ENCODE measurements at regions not wholly inside any gene's neighbourhood (a gene's known extent, or its start where the extent isn't known, plus 50 kb on each side); places are given as distances from the start of the nearest gene placed in this dataset.

DNA sequence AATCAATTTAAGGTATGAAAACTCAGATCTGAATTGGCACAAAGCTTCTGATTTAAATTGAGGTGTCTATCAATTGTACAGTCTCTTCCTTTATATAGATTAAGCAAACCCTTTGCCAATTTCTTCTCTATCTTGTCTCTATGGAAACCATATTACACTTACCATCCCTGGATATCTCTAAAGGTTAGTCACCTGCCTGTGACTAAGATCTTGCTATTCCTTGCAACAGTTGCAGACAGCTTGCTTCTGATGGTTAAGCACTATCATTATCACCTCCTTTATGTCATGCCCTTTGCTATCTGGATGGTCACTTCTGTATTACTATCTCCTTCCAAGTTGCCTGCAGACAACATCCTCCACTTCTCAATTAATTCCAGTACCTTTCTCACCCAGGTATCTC, 998.6 kb upstream of the B3GALT2 start:
- DNase-seq = no peak

DNA sequence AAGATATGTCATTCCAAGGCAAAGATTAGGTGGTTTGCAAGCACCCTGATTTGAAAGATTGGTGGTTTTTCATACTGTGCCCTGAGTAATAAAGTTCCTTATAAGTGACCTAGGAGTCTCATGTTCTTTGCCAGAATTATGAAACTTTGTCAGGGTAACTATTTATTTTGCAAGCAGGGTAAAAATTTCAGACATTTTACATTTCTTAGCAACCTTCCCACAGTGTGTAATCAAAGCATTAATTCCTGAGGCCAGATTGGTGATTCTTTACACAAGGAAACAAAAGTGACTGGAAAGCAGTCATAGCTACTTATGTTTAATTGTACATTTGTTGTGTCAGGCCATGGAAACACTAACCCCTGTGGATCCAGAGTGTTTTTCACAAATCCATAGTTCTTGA, 998.0 kb upstream of the B3GALT2 start:
- no peak for DNase-seq

DNA sequence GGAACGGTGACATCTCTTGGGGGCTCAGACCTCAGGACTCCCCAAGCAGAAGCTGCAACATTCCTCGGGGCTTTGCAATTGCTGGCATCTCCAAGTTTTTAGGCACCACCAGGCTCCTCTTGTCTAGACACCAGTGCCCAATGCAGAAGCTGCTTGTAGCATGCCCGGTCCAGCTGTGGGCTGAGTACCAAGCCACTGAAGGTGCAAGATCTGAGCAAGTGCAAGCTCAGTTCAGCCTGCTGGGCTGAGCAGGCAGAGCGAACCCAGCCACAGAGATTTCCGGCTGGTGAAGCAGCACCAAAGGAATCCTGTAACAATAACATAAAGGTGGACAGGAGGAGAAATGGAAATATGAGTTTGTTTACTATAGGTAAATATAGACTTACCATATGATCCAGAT, 995.4 kb upstream of the B3GALT2 start:
- no peak for DNase-seq

DNA sequence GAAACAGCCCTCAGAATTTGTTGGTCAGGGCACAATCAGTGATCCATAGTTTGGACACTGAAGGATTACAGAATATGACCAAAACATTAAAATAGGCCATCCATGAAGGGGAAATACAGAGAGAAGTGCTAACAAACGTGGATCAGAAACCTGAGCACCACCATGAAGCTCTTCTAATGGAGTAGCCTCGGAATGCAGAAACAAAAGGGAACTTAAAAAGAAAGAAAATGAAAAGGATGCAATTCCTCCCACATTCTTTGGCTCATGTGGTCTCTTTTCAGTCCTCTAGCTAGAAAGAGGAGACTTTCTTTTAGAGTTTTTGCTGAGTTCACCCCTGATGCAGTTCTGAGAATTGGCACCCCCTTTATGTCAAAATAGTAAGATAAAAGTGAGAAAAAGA, 989.8 kb upstream of the B3GALT2 start:
- DNase-seq = no peak

DNA sequence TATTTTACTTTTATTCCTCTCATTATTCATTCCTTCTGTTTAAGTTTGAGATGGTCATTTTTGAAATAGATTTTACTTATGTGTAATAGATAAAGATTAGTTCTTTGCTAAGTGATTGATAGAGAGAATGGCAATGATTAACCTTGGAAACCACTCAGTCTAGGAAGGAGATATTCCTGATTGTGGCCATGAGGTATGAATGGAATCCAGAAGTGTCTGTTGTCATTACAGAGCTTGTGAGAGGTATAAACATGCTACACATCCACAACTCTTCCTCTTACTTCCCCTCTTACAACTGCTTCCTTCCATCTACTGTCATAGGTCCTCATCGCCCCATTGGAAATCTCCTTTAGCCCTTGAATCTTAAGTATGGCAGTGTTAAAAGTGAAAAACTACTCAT, 988.8 kb upstream of the B3GALT2 start:
- DNase-seq = no peak

DNA sequence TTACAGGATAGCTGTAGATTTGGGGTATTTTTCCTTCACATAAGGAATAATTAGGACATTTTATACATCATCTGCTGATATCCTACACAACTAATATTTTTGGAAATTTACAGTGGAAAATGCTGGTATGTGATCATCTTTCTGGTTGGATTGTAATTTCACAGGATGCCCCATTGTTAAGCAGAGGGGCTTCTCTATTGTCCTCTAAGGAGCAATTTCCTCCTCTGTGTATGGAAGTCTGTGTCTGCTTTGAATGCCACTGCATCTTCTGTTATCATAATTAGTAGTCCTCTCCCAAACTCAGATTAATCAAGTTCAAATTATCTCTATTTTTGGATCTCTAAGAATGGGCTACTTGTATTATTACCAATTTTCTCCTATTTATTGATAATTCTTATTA, 988.1 kb upstream of the B3GALT2 start:
- DNase-seq = no peak

DNA sequence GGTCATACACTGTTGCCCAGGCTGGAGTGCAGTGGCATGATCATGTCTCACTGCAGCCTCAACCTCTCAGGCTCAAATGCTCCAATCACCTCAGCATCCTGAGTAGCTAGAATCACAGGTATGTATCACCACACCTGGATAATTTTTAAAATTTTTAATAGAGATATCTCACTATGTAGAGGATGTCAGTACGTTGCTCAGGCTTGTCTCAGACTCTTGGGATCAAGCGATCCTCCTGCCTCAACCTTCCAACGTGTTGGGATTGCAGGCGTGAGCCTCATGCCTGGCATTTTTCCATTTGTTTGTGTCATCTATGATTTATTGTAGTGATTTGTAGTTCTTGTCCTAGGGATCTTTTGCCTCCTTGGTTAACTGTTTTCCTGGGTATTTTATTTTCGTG, 985.2 kb upstream of the B3GALT2 start:
- DNase-seq = no peak

DNA sequence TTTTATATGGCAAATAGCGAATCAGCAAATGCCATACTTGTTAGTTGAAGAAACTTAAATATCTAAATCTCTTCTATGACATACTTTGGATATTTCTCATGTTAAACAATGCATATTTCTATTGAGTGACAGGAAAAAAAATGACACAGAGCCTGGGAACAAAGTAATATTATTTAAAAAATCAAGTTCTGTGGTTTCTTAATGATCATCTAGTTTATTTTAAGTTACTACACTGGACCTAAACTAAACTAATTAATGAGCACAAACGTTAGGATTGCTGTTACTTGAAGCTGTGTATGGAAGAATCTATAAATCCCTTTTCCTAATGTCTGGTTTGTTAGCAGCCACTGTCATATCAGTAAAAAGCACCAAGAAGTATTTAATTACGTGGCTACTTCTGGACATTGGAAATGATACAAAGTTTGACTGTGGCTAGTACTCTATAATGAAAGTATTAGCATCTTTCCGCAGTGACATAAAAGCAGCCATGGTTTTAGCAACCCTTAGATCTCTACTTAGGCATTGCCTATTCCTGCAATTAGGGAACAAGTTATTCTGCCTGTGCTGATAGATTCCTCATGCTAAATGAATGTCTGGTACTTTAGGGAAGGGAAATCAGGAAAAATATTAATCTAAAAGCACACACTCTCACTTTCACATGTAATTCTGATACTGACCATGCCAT, 981.7 kb upstream of the B3GALT2 start:
- no peak for DNase-seq

DNA sequence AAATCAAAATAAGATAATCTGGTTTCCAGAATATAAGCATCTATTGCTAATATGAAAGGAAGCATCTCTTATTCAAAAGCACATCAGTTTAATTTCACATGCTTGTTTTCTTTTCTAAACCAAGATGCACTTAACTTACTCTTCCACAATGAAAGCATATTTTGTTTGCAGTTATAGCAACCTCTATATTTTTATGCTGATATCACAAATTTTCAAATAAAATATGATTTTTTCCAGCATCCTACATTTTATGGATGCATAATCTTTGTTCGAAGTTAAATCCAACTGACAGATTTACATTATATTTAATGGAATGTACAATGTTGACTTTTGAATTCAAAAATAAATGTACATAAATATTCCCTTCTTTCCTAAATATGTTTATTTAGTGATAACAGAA, 978.3 kb upstream of the B3GALT2 start:
- DNase-seq = no peak

DNA sequence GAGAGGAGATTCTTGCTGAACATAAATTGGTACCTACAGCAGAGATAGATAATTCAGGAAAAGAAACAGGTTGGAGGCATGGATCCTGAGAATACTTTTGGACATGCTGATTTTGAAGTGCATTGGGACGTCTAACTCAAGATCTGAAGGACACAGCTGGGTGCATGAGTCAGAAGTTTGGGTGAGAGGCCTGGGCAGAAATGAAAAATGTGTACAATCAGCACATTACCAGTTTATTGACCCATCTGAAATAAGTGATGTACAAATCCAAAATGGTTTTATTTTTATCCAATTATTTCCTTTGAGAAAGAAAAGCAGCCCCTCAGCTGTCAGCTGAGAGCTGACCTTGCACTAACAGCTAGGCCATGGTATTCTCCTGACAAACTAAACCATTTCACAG, 975.2 kb upstream of the B3GALT2 start:
- DNase-seq = no peak

DNA sequence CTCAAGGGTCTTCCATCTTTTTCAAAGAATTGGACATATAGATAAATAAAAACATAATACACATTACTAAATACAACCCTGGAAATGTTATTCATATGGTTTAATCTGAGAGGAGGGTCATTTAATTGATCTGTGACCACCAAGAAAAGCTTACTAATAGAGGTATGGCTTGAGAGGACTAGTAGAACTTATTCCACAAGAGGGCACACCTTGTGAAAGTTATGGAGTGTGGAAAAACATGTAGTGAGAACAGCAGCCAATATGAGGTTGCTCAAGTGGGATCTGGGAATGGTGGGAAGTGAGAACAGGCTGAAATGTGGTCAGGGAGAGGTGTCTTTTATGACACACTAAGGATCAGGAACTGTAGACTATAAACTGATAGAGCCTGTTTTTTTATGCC, 973.5 kb upstream of the B3GALT2 start:
- no peak for DNase-seq

DNA sequence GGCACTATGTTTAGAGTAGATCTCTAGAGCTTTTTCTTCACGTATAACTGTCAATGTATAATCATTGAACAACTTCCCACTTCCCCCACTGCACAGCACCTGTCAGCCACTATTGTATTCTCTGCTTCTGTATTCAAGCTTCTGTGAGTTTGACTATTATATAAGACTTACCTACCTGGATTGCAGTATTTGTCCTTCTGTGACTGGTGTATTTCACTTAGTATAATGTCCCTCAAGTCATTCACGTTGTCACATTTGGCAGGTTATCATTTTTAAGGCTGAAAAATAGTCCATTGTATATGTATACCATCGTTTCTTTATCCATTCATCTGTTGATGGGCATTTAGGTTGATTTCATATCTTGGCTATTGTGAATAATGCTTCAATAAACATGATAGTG, 969.5 kb upstream of the B3GALT2 start:
- DNase-seq = no peak

DNA sequence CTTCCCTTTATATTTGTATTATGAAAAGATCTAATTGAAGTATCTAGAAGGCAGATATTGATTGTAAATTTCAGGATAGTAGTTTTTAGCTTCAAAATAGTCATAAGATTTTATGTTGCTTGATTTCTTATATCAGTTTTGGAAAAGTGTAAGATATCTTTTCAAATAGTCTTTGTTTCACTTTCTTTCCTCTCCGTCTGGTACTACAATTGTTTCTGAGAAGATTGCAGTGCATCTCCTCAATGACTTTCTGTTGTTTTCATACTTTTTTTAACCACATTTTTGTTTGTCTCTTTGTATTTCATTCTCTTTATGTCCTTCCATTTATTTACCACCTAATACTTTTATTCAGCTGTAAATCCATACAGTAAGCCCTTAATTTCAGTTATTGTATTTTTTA, 964.6 kb upstream of the B3GALT2 start:
- no peak for DNase-seq

DNA sequence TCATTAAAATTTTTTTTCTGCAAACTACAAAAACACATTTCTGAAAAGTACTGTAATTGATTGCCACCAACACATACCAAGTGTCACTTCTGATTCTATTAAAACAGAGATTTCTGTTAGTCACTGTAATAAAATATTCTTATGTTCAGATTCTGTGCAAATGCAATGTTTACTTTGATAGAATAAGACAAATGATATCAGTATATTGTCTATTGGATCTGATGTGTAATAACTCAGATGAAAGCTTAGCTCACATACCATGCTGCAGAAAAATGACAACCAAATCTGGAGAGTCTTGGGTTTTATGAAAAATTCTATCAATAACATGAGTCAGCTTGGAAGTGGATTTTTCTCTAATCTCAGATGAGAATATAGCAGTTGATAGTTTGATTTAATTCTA, 963.8 kb upstream of the B3GALT2 start:
- DNase-seq = no peak

DNA sequence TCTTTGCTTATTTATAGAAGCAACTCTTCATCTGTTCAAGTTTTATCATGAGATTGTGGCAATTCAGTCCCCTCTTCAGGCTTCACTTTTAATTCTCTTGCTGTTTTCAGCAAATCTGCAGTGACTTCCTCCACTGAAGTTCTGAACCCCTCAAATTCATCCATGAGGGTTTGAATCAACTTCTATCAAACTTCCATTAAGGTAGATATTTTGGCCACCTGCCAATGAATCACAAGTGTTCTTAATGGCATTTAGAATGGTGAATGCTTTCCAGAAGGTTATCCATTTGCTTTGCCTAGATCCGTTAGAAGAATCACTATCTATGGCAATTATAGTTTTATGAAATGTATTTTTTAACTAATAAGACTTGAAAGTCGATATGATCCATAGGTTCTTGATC, 946.7 kb upstream of the B3GALT2 start:
- no peak for DNase-seq

DNA sequence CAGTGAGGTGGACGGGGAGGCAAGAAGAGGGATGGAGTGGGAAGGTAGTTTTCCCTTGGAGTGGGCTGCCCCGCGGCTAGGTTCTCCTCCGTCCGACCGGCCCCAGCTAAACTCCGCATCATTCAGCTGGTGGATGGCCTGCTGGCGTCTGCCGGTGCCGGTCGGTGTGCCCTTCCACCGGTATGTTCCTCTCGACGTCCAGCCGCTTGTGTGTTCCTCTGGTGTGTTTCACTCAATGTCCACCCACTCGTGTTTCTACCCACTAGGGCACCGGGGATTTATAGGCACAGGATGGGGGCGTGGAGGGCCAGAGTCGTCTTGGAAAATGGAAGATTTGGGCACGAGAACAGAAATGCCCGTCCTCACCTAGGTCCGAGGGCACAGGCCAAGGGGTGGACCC, 931.7 kb upstream of the B3GALT2 start:
- no peak for DNase-seq

DNA sequence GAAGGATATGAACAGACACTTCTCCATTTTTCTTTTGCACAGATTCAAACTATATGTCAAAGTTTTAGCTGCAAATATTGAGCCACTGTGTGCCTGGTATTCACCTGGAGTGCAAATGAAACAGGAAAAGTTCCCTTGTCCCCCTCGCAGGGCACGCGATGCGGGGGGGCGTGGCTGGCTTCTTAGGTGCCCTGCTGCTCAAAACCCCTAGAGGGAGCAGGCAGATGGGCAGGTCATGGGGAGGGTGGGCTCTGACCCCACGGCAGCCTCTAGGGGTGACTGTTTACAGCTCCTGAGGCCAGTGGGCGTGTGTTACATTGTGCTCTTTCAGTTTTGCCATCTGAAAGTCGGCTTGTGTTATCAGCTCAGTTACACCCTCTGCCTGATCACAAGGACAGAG, 931.2 kb upstream of the B3GALT2 start:
- DNase-seq = no peak

DNA sequence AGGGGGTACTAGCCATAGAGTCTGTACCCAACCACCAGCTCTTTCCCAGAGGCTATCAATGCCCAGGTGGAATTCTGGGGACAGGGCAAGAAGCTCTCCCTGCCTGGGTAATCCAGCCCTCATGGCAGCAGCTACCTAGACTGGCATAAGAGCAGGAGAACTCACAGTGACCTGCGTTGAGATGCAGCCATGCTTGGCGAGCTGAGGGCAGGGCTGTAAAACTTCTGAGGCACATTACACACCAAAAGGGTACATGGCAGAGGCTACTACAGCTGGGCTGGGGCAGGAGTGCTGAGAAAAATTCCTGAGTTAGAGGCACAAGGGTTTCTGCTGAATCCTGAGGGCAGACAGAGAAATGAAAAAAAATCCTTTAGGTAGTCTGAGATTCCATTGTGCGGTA, 927.9 kb upstream of the B3GALT2 start:
- no peak for DNase-seq

DNA sequence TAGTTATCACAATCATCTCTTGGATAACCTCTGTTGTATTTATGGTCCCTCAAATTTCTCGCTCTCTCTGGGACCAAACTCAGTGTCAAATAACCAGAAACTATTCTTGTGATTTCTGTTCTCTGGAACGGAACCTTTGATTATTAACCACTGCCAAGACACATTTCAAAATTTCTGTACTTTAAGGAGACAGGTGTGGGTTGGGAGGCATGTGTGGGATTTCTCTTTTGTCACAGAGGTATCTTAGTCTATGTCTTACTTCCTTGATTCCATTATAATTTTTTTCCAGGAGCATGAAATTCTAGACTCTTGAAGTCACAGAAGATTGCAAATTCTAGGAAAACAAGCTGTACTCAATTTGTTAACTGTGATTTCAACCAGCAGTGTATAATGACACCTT, 919.0 kb upstream of the B3GALT2 start:
- no peak for DNase-seq

DNA sequence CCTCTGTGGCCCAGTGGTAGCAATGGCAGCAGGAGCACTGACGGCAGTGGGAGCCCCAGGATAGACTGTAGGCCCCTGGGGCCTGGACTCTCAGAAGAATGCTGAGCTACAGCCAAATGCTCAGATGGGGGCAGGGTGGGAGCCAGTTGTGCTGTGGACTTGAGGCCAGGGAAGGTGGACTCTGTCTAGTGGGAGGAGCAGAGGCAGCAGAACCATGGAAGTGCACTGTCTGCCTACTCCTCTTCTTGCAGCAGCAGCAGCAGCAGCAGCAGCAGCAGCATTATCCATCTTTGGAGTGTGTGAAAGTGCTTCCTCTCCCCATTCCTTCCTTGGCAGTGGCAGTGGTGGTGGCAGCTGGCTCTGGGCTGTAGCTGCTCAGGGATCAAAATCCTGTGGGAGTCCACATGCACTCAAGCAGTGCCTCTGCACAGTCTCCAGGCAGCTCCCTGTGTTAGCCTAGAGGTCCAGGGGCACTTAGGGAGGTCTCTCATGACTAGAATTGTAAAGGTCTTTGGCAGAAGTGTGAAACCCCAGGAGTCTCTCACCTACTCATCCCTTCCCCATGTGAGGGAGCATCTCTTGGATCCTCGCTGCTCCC, 917.9 kb upstream of the B3GALT2 start:
- no peak for DNase-seq

DNA sequence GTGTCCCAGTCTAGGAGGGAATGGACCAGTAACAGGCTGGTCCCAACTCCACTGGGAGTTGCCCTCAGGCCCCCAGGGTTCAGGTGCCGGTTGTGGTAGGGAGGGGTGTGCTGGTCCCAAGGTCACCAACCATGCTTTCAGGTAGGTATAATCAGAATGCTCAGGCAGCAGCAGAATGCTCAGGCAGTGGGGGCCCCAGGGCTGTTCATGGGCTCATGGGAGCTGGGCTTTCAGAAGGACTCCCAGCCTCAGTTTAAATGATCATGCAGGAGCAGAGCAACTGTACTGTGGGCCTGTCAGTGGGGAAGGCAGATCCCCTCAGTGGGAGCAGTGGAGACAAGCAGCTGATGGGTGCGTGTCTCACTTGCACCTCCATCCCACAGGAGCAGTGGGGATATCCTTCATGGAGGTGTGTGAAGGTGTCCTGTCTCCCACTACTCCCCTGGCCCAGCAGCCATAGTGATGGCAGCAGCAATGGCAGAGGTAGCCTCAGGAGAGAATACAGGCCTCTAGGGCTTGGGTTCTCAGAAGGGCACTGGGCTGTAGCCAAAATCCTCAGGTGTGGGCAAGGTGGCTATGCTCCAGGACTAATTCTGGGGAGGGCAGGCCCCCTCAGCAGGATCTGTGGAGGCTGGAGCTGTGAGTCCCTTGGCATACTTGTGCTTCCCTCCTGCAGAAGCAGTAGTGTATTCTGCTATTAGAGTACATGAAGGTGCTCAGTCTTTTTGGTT, 917.3 kb upstream of the B3GALT2 start:
- no peak for DNase-seq

DNA sequence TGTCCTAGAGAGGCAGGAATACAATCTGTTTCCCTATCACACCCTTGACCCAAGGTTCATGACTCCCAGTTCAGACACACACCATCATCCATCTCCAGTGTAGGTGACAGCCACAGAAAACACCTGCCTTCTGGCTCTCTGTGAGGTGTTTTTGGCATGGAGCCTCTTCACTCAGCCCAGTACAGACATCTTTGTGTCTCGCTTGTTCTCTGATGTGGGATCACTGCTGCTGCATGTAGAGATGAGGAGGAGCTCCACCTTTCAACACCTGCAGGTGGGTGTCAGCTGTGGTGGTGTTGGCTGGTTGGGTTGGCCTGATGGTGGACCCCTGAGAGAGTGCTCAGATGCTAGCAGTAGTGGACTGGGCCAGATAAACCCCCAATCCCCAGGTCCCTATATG, 916.7 kb upstream of the B3GALT2 start:
- no peak for DNase-seq

DNA sequence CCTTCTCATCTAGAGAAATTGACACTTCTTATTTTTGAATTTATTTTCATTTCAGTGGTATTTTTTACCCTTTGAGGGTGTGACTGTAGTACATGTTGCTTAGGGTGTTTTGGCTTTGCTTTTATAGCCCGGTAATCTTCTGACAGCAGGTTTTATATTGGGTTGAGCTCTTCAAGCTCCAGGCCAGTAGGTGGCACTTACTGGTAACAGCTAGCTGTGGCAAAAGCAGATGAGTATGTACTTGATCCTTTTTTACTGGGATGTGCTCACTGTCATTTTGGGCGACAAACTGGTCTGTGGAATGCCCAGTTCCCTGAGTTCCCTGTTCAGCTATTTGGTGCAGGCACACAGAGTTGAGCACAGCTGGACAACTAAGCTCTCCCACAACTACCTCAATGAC, 916.2 kb upstream of the B3GALT2 start:
- DNase-seq = no peak

DNA sequence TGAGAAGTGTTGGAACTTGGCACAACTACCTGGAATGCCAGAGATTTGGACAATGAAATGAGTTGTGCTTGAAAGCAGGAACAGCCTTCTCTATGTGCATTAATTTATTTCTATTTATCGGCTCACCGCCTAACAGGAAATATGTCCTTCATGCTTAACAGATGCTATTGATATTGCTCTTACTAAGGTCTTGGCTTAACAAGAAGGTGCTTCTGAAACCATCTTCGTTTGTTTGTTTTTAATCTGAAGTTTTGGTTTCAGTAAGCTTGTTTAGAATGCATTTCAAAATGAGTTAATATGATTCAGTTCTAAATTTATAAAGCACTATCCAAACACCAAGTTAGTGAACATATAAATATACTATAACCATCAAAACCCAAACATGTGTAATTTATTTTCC, 898.3 kb upstream of the B3GALT2 start:
- DNase-seq = no peak

DNA sequence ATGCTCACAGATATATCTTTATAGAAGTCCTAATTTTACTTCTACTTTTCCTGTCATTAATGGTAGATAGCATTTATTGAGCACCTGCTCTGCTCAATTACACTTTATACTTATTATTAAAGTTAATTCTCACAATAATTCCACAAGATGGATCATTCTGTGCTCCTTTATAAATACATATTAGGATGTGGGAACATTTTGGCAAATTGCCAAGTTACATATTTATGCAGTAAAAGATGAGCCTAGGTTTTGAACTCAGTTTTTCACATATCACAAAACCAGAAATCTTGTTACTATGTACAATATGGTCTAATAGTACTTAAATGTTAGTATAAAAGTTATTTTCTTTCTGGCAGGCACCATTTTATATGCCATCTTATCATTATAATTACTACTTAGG, 895.0 kb upstream of the B3GALT2 start:
- no peak for DNase-seq
